Esophagus muscularis mucosa (tissue), 3 donors: ENCODE measurements at regions not wholly inside any gene's neighbourhood (a gene's known extent, or its start where the extent isn't known, plus 50 kb on each side); places are given as distances from the start of the nearest gene placed in this dataset.

Experiments
- CTCF ChIP-seq, 3 experiments: fragments of 200-600 bp in 2 of 3; fragments of 450-650 bp in 1 of 3; sonication (generic) in 2 of 3; IDR thresholded peaks; one replicate each; pipeline ENCODE4 v1.5.1; 2017 to 2019; ENCODE audit warnings: antibody characterized with exemption in 3 of 3, mild to moderate bottlenecking in 2 of 3, moderate library complexity in 1 of 3
- POLR2A ChIP-seq: fragments of 450-650 bp; IDR thresholded peaks from one replicate; pipeline ENCODE4 v1.6.1; 2017; ENCODE audit warnings: antibody characterized with exemption, moderate library complexity, mild to moderate bottlenecking, low read depth

GRCh38 chr21:35291973-35292627 is 243.0 kb upstream of the RUNX1 start:
- no peak for TF ChIP-seq CTCF (IDR thresholded peaks at IDR 0.05)
- TF ChIP-seq POLR2A, result no peak
